ENCODE measurements at regions not wholly inside any gene's neighbourhood (a gene's known extent, or its start where the extent isn't known, plus 50 kb on each side); places are given as distances from the start of the nearest gene placed in this dataset.

DNA sequence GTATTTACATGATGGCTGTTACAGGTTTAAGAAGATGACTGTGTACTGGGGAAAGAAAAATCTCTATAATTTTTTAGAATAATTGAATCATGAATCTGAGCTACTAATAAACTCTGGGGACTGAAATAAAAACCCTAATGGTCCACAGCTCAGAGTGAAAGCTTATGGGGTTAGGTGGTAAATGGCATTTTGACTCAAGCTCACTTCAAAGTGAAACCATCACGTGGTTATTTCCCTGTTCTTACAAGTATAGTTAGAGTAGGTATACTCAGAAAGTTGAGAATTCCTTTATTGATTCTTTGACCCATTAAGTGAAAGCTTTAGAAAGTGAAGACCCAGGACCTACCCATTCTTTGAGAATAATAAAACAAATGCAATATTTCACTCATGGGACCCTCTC lies 626.2 kb upstream of the SETBP1 start:
- TF ChIP-seq, protein P1, sequence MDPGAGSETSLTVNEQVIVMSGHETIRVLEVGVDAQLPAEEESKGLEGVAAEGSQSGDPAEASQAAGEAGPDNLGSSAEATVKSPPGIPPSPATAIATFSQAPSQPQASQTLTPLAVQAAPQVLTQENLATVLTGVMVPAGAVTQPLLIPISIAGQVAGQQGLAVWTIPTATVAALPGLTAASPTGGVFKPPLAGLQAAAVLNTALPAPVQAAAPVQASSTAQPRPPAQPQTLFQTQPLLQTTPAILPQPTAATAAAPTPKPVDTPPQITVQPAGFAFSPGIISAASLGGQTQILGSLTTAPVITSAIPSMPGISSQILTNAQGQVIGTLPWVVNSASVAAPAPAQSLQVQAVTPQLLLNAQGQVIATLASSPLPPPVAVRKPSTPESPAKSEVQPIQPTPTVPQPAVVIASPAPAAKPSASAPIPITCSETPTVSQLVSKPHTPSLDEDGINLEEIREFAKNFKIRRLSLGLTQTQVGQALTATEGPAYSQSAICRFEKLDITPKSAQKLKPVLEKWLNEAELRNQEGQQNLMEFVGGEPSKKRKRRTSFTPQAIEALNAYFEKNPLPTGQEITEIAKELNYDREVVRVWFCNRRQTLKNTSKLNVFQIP (CRISPR knock-in tag; IDR thresholded peaks at IDR 0.05; ENCODE audit: borderline replicate concordance, low read depth): no peak
- no peak for TF ChIP-seq SNAI2 (CRISPR knock-in tag; IDR thresholded peaks at IDR 0.05)
- no peak for TF ChIP-seq ZFP30 (CRISPR knock-in tag; IDR thresholded peaks at IDR 0.05)
- TF ChIP-seq ZNF8 (CRISPR knock-in tag; IDR thresholded peaks at IDR 0.05): no peak
- TF ChIP-seq, protein P2, sequence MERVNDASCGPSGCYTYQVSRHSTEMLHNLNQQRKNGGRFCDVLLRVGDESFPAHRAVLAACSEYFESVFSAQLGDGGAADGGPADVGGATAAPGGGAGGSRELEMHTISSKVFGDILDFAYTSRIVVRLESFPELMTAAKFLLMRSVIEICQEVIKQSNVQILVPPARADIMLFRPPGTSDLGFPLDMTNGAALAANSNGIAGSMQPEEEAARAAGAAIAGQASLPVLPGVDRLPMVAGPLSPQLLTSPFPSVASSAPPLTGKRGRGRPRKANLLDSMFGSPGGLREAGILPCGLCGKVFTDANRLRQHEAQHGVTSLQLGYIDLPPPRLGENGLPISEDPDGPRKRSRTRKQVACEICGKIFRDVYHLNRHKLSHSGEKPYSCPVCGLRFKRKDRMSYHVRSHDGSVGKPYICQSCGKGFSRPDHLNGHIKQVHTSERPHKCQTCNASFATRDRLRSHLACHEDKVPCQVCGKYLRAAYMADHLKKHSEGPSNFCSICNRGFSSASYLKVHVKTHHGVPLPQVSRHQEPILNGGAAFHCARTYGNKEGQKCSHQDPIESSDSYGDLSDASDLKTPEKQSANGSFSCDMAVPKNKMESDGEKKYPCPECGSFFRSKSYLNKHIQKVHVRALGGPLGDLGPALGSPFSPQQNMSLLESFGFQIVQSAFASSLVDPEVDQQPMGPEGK (CRISPR knock-in tag; IDR thresholded peaks at IDR 0.05; ENCODE audit: borderline replicate concordance): no peak
- no peak for TF ChIP-seq TOX (CRISPR knock-in tag; IDR thresholded peaks at IDR 0.05; ENCODE audit: borderline replicate concordance)
- TF ChIP-seq ESRRG (CRISPR knock-in tag; IDR thresholded peaks at IDR 0.05): no peak
- no peak for TF ChIP-seq BACH2 (CRISPR knock-in tag; IDR thresholded peaks at IDR 0.05; ENCODE audit: borderline replicate concordance)
- no peak for TF ChIP-seq ARNTL (CRISPR knock-in tag; IDR thresholded peaks at IDR 0.05; ENCODE audit: borderline replicate concordance, low read depth)
- no peak for TF ChIP-seq ZC3H10 (CRISPR knock-in tag; IDR thresholded peaks at IDR 0.05)
- TF ChIP-seq, protein P3, sequence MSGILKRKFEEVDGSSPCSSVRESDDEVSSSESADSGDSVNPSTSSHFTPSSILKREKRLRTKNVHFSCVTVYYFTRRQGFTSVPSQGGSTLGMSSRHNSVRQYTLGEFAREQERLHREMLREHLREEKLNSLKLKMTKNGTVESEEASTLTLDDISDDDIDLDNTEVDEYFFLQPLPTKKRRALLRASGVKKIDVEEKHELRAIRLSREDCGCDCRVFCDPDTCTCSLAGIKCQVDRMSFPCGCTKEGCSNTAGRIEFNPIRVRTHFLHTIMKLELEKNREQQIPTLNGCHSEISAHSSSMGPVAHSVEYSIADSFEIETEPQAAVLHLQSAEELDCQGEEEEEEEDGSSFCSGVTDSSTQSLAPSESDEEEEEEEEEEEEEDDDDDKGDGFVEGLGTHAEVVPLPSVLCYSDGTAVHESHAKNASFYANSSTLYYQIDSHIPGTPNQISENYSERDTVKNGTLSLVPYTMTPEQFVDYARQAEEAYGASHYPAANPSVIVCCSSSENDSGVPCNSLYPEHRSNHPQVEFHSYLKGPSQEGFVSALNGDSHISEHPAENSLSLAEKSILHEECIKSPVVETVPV (CRISPR knock-in tag; IDR thresholded peaks at IDR 0.05): no peak
- TF ChIP-seq ZFP3 (CRISPR knock-in tag; IDR thresholded peaks at IDR 0.05): no peak
- TF ChIP-seq, protein P4, sequence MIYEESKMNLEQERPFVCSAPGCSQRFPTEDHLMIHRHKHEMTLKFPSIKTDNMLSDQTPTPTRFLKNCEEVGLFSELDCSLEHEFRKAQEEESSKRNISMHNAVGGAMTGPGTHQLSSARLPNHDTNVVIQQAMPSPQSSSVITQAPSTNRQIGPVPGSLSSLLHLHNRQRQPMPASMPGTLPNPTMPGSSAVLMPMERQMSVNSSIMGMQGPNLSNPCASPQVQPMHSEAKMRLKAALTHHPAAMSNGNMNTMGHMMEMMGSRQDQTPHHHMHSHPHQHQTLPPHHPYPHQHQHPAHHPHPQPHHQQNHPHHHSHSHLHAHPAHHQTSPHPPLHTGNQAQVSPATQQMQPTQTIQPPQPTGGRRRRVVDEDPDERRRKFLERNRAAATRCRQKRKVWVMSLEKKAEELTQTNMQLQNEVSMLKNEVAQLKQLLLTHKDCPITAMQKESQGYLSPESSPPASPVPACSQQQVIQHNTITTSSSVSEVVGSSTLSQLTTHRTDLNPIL (CRISPR knock-in tag; IDR thresholded peaks at IDR 0.05; ENCODE audit: low read depth): no peak

Data from SK-N-SH treated with all-trans-retinoic acid at 6 μM for 48 hours (cell line).